ENCODE measurements at regions not wholly inside any gene's neighbourhood (a gene's known extent, or its start where the extent isn't known, plus 50 kb on each side); places are given as distances from the start of the nearest gene placed in this dataset.
"Not testable (repeated sequence)": the region's sequence is repeated elsewhere in the genome, so short reads cannot be mapped to it uniquely, and the experiment has no call there.

DNA sequence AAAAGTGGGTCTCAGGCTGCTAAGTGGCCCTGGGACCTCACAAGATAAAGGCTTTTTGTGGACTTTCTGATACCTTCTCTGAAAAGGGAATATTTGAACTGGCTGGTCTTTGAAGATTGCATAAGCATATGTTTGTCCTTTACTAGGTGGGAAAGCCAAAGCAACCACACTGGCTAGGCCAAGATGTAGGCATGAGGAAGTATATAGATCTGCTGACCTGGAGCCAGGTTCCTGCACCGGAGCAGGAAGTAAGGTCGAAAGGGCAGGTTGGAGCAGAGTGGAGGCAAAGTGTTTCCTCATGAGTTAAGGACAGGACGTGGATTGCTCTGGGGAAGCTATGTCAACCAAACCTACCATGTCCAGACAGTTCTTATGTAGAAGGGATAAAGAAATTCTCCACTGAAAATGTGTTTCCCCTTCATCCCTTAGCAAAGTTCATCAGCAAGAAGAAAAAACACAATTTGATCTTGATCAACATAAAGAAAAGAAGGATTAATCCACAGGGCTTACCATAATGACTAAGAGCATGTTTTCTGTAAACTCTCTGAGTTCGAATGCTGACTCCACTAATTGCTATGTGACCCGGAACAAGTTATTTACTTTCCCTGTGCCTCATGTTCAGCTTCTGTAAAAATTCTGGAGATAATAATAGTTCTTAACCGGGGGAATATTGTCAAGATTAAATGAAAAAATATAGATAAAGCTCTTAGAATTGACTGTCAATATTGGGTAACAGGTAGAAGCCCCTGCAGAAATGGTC, 156.1 kb upstream of the SRD5A2 start:
- DNase-seq (ENCODE audit: low read depth in 1 of 2, low spot score in 1 of 2) = no peak

DNA sequence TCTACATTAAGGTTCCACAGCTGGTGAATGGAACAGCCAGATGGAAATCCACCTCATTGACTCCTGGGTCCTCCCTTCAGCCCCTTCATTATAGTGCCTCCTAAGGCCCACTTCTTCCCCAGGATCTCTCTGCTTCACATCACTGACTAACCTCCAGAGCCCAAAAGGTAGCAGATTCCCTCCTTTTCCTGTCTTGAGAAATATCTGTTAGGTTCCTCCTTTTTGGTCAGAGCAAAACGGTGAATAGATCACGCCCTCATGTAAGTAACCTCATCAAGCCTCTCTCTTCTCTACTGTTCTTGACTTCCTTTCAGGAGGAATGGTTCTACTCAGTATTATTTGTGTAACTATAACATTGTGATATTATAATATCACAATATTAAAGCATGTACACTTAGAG, 155.0 kb upstream of the SRD5A2 start:
- DNase-seq (ENCODE audit: low read depth in 1 of 2, low spot score in 1 of 2) = no peak

DNA sequence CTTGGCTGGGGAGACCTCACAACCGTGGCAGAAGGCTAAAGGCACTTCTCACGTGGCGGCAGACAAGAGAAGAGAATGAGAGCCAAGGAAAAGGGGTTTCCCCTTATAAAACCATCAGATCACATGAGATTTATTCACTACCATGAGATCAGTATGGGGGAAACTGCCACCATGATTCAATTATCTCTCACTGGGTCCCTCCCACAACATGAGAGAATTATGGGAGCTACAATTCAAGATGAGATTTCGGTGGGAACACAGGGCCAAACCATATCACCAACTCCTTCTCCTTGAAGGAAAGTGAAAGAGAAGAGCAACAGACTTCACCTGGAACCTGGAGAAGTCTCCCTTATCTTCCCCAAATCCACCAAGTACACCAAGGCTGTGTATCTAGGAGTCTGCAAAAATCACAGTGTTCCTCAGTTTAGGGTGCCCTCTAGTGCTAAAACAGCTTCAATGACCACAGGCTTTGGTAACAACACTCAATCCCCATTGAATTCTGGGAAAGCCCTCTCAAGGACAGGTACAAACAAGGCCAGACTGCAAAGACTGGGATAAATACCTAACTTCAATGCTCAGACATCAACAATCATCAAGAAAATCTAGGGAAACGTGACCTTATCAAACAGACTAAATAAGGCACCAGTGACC, 148.8 kb upstream of the SRD5A2 start:
- DNase-seq (ENCODE audit: low read depth in 1 of 2, low spot score in 1 of 2) = no peak

DNA sequence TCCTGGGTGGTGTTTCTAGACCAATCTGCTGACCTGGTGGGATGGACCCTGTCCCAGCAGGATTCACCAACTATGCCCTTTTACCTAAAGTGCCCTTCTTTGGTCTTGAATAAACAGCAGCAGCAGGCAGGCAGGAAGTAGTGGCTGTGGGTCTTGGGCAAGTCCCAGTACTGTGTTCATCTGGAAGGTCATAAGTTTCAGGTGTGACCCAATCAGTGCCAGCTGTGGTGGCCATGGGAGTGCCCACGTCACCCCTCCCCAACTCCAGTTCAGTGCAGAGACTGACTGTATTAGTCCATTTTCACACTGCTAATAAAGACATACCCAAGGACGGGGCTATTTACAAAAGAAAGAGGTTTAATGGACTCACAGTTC, 148.3 kb upstream of the SRD5A2 start:
- no peak for DNase-seq (ENCODE audit: low read depth in 1 of 2, low spot score in 1 of 2)

DNA sequence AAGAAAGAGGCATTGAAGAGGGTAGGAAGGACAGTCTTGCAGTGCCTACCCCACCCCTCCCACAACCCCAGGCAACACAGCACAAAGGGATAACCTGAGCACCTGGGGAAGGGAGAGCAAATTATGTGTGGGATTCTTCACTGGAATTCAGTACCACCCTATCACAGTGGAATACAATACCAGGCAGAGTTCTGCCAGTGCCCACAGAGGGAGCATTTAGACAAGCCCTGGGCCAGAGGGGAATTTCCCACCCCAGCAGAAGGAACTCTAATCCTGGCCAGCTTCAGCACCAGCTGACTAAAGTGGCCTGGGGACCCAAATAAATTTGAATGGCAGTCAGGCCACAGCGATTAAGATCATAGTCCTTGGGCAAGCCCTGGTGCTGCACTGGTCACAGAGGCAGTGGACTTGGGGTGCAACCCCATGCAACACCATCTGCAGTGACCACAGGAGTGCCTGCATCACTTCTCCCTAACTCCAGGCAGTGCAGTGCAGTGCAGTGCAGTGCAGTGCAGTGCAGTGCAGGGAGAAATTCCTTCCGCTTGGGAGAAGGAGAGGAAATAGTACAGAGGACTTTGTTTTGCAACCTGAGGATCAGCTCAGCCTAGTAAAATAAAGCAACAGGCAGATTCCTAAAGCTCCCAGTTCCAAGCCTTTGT, 147.8 kb upstream of the SRD5A2 start:
- DNase-seq (ENCODE audit: low read depth in 1 of 2, low spot score in 1 of 2) = no peak

DNA sequence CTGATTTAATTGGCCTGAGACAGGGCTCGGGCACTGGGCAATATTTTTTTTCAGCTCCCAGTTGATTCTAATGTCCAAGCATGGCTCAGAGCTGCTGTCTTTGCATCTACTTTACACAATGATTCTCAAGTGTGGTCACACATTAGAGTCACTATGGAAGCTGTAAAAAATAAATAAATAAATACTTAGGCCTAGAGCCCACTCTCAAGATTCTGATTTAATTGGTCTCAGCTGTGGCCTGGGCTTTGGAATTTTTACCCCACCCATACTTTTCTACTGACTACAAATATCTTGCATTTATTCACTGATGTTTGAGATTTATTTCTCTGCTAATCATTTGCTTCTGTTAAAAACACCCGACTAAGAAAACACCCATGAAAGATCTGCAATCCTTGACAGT, 145.7 kb upstream of the SRD5A2 start:
- no peak for DNase-seq (ENCODE audit: low read depth in 1 of 2, low spot score in 1 of 2)

DNA sequence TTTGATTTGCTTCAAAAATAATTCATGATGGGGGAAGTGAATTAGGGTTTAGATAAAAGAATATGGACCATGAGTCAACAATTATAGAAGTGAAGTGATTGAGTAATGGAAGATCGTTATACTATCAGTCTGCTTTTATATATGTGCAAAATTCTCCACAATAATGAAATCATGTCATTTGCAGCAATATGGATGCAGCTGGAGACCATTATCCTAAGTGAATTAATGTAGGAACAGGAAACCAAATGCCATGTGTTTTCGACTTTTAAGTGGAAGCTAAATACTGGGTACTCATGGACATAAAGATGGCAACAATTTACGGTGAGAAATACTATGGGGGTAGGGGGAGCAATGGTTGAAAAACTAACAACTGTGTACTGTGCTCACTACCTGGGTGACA, 144.7 kb upstream of the SRD5A2 start:
- no peak for DNase-seq (ENCODE audit: low read depth in 1 of 2, low spot score in 1 of 2)

DNA sequence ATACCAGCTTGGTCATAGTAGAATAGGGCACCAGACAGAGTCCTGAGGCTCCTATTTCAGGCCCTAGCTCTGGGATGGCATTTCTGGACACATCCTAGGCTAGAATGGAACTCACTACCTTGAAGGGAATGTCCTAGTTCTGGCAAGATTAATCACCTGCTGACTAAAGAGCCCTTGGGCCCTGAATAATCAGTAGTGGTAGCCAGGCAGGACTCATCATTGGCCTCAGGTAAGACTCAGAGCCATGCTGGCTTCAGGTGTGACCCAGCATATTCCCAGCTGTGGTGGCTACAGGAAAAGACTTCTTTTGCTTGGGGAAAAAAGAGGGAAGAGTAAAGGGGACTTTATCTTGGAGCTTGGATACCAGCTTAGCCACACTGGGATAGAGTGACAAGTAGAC, 131.0 kb upstream of the SRD5A2 start:
- no peak for DNase-seq (ENCODE audit: low read depth in 1 of 2, low spot score in 1 of 2)

DNA sequence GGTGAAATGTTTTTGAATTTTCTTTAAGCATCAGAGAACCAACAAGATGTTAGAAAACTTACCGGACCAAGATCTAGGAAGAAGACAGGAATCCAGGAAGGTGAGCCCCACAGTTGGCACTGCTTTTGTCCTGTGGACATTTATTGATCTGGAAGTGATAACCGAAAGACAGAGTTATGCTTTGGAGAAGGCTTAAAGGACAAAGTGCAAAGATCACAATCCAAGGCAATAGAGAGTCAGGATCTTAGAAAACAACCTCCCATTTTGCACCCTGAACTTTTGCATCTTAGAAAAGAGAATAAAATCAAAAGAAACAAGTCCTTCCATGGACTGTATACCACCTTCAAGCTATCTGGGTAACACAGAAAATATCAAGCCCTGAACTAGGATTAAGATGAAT, 129.4 kb upstream of the SRD5A2 start:
- no peak for DNase-seq (ENCODE audit: low read depth in 1 of 2, low spot score in 1 of 2)

DNA sequence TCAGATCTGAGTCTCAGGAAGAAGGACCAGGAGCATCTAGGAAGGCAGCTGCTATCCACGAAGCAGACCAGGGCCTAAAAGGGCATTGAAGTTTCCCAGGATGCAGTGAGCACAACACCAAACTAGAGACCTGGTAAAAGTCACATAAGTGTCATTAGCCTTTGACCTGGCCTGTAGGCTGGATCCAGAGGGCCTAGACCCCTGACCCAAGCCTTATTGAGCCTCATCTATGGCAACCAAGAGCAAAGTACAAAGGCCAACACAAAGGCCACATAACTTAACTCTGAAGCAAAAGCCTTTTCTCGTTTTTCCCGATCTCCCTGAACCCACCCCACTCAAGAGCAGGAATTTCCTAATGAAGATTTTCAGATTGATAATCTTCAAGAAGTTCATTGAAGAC, 127.3 kb upstream of the SRD5A2 start:
- DNase-seq (ENCODE audit: low read depth in 1 of 2, low spot score in 1 of 2) = no peak

DNA sequence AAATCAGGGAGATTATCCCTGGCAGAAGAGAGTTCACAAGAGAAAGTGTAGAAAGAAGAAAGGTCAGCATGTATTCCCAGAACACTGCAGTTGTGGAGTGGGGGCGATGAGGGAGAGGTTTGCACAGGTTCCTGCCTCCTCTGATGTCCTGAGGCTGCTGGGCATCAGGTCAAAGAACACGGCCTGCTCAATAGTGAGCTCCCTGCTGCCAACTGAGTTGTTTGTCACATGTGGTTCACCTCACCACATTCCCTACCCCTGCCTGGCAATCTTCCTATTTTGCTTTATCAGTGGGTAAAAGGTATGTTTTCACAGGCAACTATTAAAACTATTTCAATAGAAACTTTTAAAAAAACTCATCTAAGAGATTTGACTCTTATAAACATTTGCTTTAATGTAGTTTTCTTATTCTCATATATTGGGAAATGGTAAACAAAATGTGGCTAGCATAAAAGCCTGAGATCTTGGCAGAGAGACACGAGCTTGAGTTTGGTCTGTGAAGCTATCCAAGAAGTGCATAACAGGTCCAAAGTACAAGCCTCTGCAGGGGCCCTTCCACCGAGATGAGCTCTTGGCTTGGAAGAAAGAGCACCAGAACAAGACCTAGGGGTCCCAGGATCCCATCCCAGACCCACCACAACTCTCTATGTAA, 123.9 kb upstream of the SRD5A2 start:
- no peak for DNase-seq (ENCODE audit: low read depth in 1 of 2, low spot score in 1 of 2)

DNA sequence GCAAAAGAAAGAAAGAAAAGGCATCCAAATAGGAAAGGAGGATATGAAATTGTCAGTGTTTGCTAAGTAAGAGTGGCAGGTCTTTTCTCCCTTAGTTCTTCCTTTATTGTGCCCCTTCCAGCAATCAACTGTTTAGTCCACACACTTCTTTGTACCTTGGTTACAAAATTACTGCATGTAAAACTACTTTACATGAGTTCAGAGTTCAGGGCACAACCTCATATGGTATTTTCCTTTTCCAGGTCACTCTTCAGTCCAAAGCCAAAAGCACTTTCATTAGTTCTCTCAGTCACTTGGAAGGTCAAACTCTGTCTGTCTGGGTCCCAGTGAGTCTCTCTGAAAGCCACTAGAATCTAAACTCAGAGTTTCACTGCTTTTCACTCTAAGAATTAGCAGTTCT, 122.5 kb upstream of the SRD5A2 start:
- DNase-seq (ENCODE audit: low read depth in 1 of 2, low spot score in 1 of 2) = no peak

DNA sequence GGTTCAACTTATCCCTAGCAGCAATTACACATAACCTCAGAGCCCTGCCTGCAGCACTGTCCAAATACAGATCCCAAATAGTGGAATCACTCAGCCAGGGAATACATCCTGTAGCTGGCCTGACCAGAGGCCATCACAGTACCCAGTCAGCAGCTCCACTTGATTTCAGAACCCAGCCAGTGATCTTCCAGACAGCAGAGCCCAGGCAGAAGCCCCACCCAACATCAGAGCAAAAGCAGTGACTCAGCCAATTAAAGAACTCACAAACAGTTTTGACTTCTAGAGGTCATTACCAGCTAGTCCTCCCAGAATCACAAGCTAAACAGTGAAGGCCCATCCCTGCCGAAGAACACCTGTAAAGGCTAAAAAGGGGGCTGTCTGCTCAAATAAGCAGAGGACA, 118.0 kb upstream of the SRD5A2 start:
- DNase-seq (ENCODE audit: low read depth in 1 of 2, low spot score in 1 of 2) = no peak

DNA sequence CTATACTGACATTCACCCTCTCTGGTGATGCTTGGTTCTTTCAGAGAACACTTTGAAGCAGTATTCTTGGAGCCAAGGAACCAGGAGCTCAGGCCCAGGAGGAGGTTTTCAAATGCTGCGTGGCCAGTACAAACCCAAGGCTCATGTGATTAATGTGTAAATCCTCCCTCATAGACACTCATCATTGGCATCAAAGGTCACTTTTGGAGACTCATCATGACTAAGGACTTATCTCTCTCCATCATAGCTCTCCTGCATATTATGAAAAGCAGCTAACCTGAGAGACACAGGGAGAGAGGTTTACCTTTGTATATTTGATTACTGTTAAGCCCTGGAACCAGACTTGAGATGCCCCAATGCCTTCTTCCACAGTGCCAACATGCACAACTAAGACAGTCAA, 115.3 kb upstream of the SRD5A2 start:
- DNase-seq (ENCODE audit: low read depth in 1 of 2, low spot score in 1 of 2) = no peak

DNA sequence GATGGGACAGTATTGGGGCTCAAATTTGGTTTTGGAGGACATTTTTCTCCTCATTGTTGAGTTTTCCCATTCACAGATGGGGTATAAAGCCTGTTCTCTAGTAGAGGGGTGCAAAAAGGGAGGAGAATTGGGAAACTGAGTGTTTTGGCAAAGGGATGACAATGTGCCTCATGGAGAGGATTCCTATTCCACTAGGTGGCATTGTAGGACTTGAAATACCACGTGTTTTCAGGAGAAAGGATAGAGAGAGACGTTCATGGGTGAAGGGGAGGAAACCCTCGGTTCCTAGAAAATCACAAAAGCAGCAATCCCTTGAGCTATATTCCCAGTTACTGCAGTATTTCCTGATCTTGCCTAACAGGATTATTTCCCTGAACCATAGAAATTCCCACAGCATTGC, 113.7 kb upstream of the SRD5A2 start:
- no peak for DNase-seq (ENCODE audit: low read depth in 1 of 2, low spot score in 1 of 2)

DNA sequence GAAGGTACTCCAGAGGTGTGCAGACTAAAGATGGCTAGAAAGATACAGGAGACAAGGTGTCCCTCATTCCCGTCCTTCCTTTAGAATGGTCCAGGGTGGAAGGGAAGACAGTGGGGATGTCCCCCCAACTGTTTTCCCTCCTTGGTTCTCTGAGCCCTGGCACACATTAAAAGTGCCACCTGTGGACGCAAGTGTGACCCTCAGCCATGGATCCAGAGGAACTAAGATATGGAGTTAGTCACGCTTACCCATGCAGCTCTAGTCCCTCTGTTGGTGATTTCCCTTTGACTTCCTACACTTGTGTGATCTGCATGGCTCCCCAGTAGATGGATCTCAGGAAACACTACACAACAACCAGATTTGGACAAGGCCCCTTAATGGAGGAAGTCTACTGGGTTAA, 113.1 kb upstream of the SRD5A2 start:
- no peak for DNase-seq (ENCODE audit: low read depth in 1 of 2, low spot score in 1 of 2)

DNA sequence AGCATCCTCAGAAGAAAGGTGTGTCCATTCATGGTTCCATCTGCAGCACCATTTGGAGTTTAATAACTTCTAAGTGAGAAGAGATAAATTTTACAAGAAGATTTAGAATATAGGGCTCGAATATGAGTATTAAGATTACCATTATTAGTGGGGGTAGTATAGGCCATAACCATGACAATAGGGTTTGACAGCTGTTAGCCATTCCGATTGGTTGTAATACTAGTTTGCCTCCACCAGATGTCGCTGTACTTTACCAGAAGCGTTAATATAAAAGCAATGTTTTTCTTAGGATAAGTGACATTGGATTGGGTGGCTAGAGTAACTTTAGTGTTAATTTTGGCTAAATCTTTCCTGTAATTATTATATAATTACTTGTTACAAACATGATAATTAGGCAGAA, 107.5 kb upstream of the SRD5A2 start:
- no peak for DNase-seq (ENCODE audit: low read depth in 1 of 2, low spot score in 1 of 2)

DNA sequence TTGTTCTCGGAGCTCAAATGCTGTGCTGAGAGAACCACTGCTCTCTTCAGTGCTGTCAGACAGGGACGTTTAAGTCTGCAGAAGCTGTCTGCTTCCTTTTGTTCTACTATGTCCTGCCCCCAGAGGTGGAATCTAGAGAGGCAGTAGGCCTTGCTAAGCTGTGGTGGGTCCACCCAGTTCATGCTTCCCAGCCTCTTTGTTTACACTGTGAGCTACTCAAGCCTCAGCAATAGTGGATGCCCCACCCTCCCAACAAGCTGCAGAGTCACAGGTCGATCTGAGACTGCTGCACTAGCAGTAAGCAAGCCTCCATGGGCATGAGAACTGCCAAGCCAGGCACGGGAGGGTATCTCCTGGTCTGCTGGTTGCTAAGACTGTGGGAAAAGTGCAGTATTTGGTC, 102.8 kb upstream of the SRD5A2 start:
- DNase-seq (ENCODE audit: low read depth in 1 of 2, low spot score in 1 of 2) = not testable (repeated sequence)

DNA sequence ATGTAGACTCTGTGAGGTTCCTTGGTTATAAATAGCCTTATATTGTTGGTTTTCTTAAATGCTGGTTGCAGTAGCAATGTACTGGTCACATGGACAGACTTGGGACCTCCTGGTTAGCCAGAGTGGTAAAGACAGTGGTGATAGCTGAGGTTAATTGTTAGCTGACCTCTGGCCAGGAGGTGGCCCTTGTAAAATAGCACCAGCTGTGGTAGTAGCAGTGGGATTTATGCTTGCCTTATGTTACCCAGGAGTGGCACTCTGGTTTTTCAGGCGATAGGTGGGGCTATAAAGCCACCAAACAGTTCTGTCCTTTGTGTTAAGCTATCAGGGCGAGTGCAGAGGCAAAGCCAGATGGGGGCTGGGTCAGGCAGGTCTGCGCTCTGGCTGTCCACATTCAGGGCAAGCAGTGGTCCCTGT, 94.8 kb upstream of the SRD5A2 start:
- no peak for DNase-seq (ENCODE audit: low read depth in 1 of 2, low spot score in 1 of 2)

DNA sequence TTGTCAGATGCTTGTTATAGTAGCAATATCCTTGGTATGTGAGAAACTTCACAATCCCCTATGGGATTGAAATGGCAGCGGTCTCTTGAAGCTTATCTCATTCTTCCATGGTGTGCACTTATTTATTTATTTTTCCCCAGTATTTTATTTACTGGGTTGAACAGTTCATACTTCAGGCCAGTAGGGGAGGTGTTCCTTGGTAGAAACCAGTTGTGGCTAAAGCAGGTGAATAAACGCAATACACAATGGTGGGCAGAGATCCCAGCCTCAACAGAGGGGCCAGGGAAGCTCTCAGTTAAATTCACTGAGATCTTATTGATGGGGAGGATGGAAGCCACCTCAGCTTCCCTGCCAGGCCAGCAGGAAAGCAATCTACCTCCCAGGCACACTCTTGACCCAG, 93.7 kb upstream of the SRD5A2 start:
- no peak for DNase-seq (ENCODE audit: low read depth in 1 of 2, low spot score in 1 of 2)

DNA sequence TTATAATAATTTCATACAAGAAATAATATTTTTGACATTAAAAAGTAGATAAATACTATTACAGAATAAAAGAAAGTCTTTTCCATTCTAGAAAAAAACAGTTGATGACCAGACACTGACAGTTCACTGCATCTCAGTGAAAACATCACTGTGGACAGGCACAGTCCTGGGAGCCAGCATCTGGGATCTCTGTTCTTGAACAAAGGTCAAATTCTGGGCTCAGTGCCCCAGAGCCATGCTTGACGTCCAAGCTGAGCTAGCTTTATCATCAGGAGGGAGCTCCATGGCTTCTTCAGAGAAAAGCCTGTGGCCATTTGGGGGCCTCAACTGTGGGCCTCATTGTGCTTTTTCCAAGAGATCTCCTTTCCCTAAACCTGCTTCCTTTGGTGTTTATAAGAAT, 86.1 kb upstream of the SRD5A2 start:
- no peak for DNase-seq (ENCODE audit: low read depth in 1 of 2, low spot score in 1 of 2)

Measured in activated CD4-positive, alpha-beta T cell treated with anti-CD3 and anti-CD28 coated beads, Interleukin-2, amount 50 U/mL, for 24 hours (primary cell).